H1 (cell line): ENCODE measurements at regions not wholly inside any gene's neighbourhood (a gene's known extent, or its start where the extent isn't known, plus 50 kb on each side); places are given as distances from the start of the nearest gene placed in this dataset.

Source experiments
- CHD7 ChIP-seq: fragments of 300-600 bp; sonication (generic); IDR thresholded peaks from 2 replicates; pipeline ENCODE4 v1.7.1; 2012; ENCODE audit warnings: low read length, moderate library complexity, mild to moderate bottlenecking, inconsistent platforms; ENCODE audit not compliant: insufficient replicate concordance
- JUND ChIP-seq: IDR thresholded peaks from 2 replicates; pipeline ENCODE4 v1.6.1; 2011; ENCODE audit warnings: mild to moderate bottlenecking, improper control_type of control experiment, low read length
- YY1 ChIP-seq: IDR thresholded peaks from 2 replicates; pipeline ENCODE4 v1.6.1; 2011; ENCODE audit warnings: low read depth, mild to moderate bottlenecking, low read length

GRCh38 chr2:189293164-189293563 is 113.6 kb upstream of the COL5A2 start (continued):
- no peak for TF ChIP-seq CHD7
- TF ChIP-seq YY1 = no peak
- no peak for TF ChIP-seq JUND
